ENCODE measurements at regions not wholly inside any gene's neighbourhood (a gene's known extent, or its start where the extent isn't known, plus 50 kb on each side); places are given as distances from the start of the nearest gene placed in this dataset.
"Not testable (repeated sequence)": the region's sequence is repeated elsewhere in the genome, so short reads cannot be mapped to it uniquely, and the experiment has no call there.

- TF ChIP-seq POLR2A, CTCF (IDR thresholded peaks at IDR 0.05): not testable (repeated sequence)
These were observed 364.9 kb upstream of the SOX1 start for GRCh38 chr13:111702059-111702458.
